ENCODE measurements at regions not wholly inside any gene's neighbourhood (a gene's known extent, or its start where the extent isn't known, plus 50 kb on each side); places are given as distances from the start of the nearest gene placed in this dataset.
"Not testable (repeated sequence)": the region's sequence is repeated elsewhere in the genome, so short reads cannot be mapped to it uniquely, and the experiment has no call there.

DNA sequence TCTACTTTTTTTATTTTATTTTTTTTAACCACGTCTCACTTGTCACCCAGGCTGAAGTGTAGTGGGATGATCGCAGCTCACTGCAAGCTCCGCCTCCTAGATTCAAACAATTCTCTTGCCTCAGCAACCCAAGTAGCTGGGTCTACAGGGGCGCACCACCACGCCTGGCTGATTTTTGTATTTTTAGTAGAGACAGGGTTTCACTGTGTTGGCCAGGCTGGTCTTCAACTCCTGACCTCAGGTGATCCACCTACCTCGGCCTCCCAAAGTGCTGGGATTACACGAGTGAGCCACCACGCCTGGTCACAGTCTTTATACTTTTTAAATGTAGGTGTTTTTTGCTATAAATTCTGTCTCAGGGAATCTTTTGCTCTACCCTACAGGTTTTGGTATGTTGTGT is 440.5 kb downstream of the XIRP2 start:
- not testable (repeated sequence) for ATAC-seq; DNase-seq (ENCODE audit: low spot score in 2 of 2); H3K9me3 Mint-ChIP-seq; H3K27ac Mint-ChIP-seq; H3K36me3 Mint-ChIP-seq

DNA sequence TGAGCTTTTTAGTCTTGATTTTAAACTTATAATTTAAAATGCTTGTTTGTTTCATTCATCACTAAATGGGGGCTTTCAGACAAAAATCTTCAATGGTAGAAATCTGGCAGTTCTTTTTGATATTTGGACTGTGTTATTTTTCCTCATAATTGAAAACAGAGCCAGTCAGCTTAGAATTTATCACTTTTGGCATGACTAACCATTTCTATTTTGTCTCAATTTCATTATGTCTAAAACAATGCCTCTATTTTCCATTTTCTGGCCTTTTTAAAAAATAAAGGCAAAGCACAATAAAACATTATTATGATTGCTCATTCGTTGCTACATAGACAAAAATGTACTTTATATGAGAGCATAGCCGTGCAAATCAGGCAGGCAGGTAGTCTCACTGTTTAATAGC is 434.5 kb downstream of the XIRP2 start:
- peaks cover 0 to 5% of the 10 kb centered on the region in 2 donors for H3K9me3 Mint-ChIP-seq
- ATAC-seq (no peak), DNase-seq (ENCODE audit: low spot score in 2 of 2) (no peak)
- H3K27ac Mint-ChIP-seq, result no peak overlapping the region
- no peaks in the 10 kb centered on the region for H3K36me3 Mint-ChIP-seq

DNA sequence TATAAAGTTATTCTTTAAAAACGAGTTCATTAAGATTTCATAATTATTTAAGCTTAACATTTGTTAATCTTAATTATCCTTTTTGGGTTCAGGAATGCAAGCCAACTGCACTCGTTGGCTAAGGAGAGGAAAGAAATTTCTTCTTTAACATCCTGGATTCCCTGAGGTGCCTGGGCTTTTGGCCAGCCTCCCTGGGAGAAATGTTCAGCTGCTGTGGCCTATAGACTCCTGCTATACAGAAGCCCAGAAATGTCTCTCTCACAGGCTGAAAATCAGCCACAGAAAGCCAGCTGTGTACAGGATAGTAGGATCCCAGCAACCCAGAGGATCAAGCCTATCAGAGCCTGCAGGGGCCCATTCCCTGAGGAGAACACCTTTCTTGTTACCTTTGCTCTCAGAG is 430.3 kb downstream of the XIRP2 start:
- no peak overlapping the region for H3K27ac Mint-ChIP-seq
- H3K36me3 Mint-ChIP-seq, result no peaks in the 10 kb centered on the region
- no peaks in the 10 kb centered on the region for H3K9me3 Mint-ChIP-seq
- ATAC-seq (no peak), DNase-seq (ENCODE audit: low spot score in 2 of 2) (no peak)

DNA sequence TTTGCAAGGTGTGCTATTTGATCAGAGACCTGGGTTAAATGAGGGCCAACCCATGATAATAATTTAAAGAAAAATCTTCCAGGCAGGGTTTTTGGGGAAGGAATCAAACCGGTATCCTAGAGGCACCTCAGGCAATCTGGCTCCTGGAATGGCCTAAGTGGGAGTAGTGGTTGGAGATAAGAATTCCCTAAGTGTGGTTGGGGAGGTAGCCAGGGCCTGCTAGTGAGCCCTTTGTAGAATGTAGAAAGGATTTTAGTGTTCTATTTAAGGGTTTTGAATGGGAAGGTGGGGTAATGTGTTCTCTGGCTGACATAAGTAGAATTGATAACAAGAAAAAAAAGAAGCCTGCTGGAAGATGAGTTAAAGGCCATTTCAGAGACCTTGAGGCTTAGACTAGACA is 422.2 kb downstream of the XIRP2 start:
- no peaks in the 10 kb centered on the region for H3K36me3 Mint-ChIP-seq
- DNase-seq (ENCODE audit: low spot score in 2 of 2) (no peak), ATAC-seq (no peak)
- no peaks in the 10 kb centered on the region for H3K9me3 Mint-ChIP-seq
- no peak overlapping the region for H3K27ac Mint-ChIP-seq

All from activated naive CD4-positive, alpha-beta T cell treated with anti-CD3 and anti-CD28 coated beads, Interleukin-2, amount 50 U/mL, for 72 hours (primary cell).